H1 (cell line): ENCODE measurements at regions not wholly inside any gene's neighbourhood (a gene's known extent, or its start where the extent isn't known, plus 50 kb on each side); places are given as distances from the start of the nearest gene placed in this dataset.

Experiments used
- CTCF ChIA-PET: fragments of 300-600 bp; sonication (Branson Sonifier 250); formaldehyde crosslinking; loops from one replicate; lab custom pipeline; 2021; ENCODE audit not compliant: partially characterized antibody; lab: Charles Lee
- POLR2A ChIA-PET: fragments of 300-600 bp; sonication (Branson Sonifier 250); formaldehyde crosslinking; loops from one replicate; lab custom pipeline; 2021; ENCODE audit warnings: inconsistent platforms; ENCODE audit not compliant: partially characterized antibody; lab: Charles Lee
- DNase-seq, 2 experiments: peaks; one replicate each; pipeline versions ENCODE4 v3.0.0 to v3.0.0-alpha.2; 2010 to 2022; ENCODE audit warnings: low spot score in 2 of 2, low read depth in 1 of 2, mixed read lengths in 1 of 2
- FAIRE-seq: peaks from 2 replicates; lab custom pipeline; 2011; peaks lifted over from hg19 to GRCh38; lab: Jason Lieb, UNC
- H2AFZ ChIP-seq: 2 replicates; pipeline ENCODE4 v1.8.1; 2012; ENCODE audit warnings: low read length, inconsistent platforms
- H2AK5ac ChIP-seq: 2 replicates; pipeline ENCODE4 v1.6.1; 2013; ENCODE audit warnings: low read depth, low read length
- H2BK120ac ChIP-seq: replicated peaks from 2 replicates; pipeline ENCODE3; 2013; ENCODE audit warnings: low read depth, low read length, inconsistent platforms
- H2BK12ac ChIP-seq: 2 replicates; pipeline ENCODE4 v1.6.1; 2013; ENCODE audit warnings: low read depth, low read length
- H2BK15ac ChIP-seq: 2 replicates; pipeline ENCODE4 v1.6.1; 2013; ENCODE audit warnings: low read length
- H2BK20ac ChIP-seq: 2 replicates; pipeline ENCODE4 v1.6.1; 2013; ENCODE audit warnings: low read length
- H2BK5ac ChIP-seq: 2 replicates; pipeline ENCODE4 v1.6.1; 2013; ENCODE audit warnings: low read depth, low read length
- H3K14ac ChIP-seq: 2 replicates; pipeline ENCODE4 v1.6.1; 2013; ENCODE audit warnings: inconsistent platforms; ENCODE audit not compliant: insufficient read length
- H3K18ac ChIP-seq: 2 replicates; pipeline ENCODE4 v1.6.1; 2013; ENCODE audit warnings: low read length; ENCODE audit errors: extremely low read depth
- H3K23ac ChIP-seq: 2 replicates; pipeline ENCODE4 v1.6.1; 2013; ENCODE audit warnings: inconsistent platforms; ENCODE audit not compliant: insufficient read length
- H3K23me2 ChIP-seq: 2 replicates; pipeline ENCODE4 v1.6.1; 2013; ENCODE audit warnings: low read depth, low read length
- H3K27ac ChIP-seq: 2 replicates; pipeline ENCODE4 v1.6.1; 2011; ENCODE audit warnings: low read depth, low read length, inconsistent platforms
- H3K27me3 ChIP-seq, 4 experiments: replicated peaks in 1 of 4; 1 replicate in 1 of 4; 2 replicates in 3 of 4; pipeline versions ENCODE4 v1.6.1 to v1.8.1; 2011 to 2013; ENCODE audit warnings: low read length in 3 of 4, mild to moderate bottlenecking in 3 of 4, inconsistent platforms in 2 of 4, mixed read lengths in 2 of 4, moderate library complexity in 1 of 4; ENCODE audit not compliant: control insufficient read depth in 3 of 4, insufficient read depth in 3 of 4; ENCODE audit errors: extremely low read depth in 1 of 4
- H3K36me3 ChIP-seq, 4 experiments: 2 replicates each; pipeline versions ENCODE4 v1.6.1 to v1.8.1; 2011 to 2013; ENCODE audit warnings: mild to moderate bottlenecking in 4 of 4, low read length in 3 of 4, moderate library complexity in 2 of 4, control low read depth in 1 of 4, inconsistent platforms in 1 of 4; ENCODE audit not compliant: insufficient read depth in 4 of 4, control insufficient read depth in 2 of 4
- H3K4ac ChIP-seq: replicated peaks from 2 replicates; pipeline ENCODE3; 2013; ENCODE audit warnings: low read length, low read depth, mixed read lengths, inconsistent platforms; ENCODE audit not compliant: insufficient read length
- H3K4me1 ChIP-seq, 4 experiments: replicated peaks in 1 of 4; 1 replicate in 1 of 4; 2 replicates in 3 of 4; pipeline versions ENCODE4 v1.6.1 to v1.8.1; 2011 to 2013; ENCODE audit warnings: low read length in 3 of 4, inconsistent platforms in 2 of 4, mixed read lengths in 1 of 4; ENCODE audit not compliant: insufficient read depth in 4 of 4, control insufficient read depth in 3 of 4
- H3K4me2 ChIP-seq, 2 experiments: 2 replicates each; pipeline versions ENCODE4 v1.6.1 to v1.8.1; 2011 to 2013; ENCODE audit warnings: low read depth in 2 of 2, low read length in 2 of 2, control low read depth in 1 of 2, inconsistent platforms in 1 of 2, mild to moderate bottlenecking in 1 of 2; ENCODE audit not compliant: insufficient read depth in 1 of 2
- H3K4me3 ChIP-seq, 4 experiments: fragments of 200-600, 300-600 bp in 1 of 4; sonication (generic), shearing (Covaris generic), sonication (Bioruptor Twin) in 1 of 4; 2 replicates each; pipeline versions ENCODE4 v1.5.1 to v1.8.1; 2011 to 2016; ENCODE audit warnings: low read length in 4 of 4, low read depth in 3 of 4, control low read depth in 2 of 4, inconsistent platforms in 2 of 4, mild to moderate bottlenecking in 2 of 4, mixed read lengths in 1 of 4, moderate library complexity in 1 of 4; ENCODE audit not compliant: insufficient read depth in 2 of 4; ENCODE audit errors: extremely low read depth in 1 of 4
- H3K56ac ChIP-seq: replicated peaks from 2 replicates; pipeline ENCODE3; 2013; ENCODE audit warnings: low read depth, mild to moderate bottlenecking, mixed read lengths, low read length, inconsistent platforms; ENCODE audit not compliant: insufficient read length
- H3K79me1 ChIP-seq: 2 replicates; pipeline ENCODE4 v1.6.1; 2013; ENCODE audit warnings: low read depth, low read length, control low read depth
- H3K79me2 ChIP-seq, 2 experiments: 2 replicates each; pipeline versions ENCODE4 v1.6.1 to v1.8.1; 2012 to 2013; ENCODE audit warnings: low read length in 2 of 2, mild to moderate bottlenecking in 2 of 2, inconsistent platforms in 1 of 2; ENCODE audit not compliant: insufficient read depth in 2 of 2, control insufficient read depth in 1 of 2
- H3K9ac ChIP-seq, 4 experiments: replicated peaks in 1 of 4; 1 replicate in 1 of 4; 2 replicates in 3 of 4; pipeline versions ENCODE4 v1.6.1 to v1.8.1; 2011 to 2013; ENCODE audit warnings: low read depth in 3 of 4, low read length in 3 of 4, control low read depth in 2 of 4, mild to moderate bottlenecking in 2 of 4, moderate library complexity in 2 of 4, inconsistent platforms in 1 of 4; ENCODE audit errors: extremely low read depth in 1 of 4
- H3K9me3 ChIP-seq, 2 experiments: 2 replicates each; pipeline versions ENCODE4 v1.6.1 to v1.8.1; 2012 to 2013; ENCODE audit warnings: mild to moderate bottlenecking in 2 of 2, moderate library complexity in 2 of 2, control low read depth in 1 of 2, inconsistent platforms in 1 of 2, low read depth in 1 of 2, low read length in 1 of 2, mixed read lengths in 1 of 2; ENCODE audit not compliant: insufficient read depth in 2 of 2
- H4K20me1 ChIP-seq, 2 experiments: replicated peaks in 1 of 2; 2 replicates each; pipeline versions ENCODE3 to v1.8.1; 2011 to 2013; ENCODE audit warnings: inconsistent platforms in 2 of 2, low read length in 2 of 2, mild to moderate bottlenecking in 1 of 2; ENCODE audit not compliant: insufficient read depth in 2 of 2, control insufficient read depth in 1 of 2
- H4K5ac ChIP-seq: 2 replicates; pipeline ENCODE4 v1.6.1; 2013; ENCODE audit warnings: low read length, low read depth, mixed read lengths, inconsistent platforms; ENCODE audit not compliant: insufficient read length
- H4K8ac ChIP-seq: 2 replicates; pipeline ENCODE4 v1.8.0; 2013; ENCODE audit warnings: mild to moderate bottlenecking, moderate library complexity, low read length, inconsistent platforms; ENCODE audit not compliant: insufficient read depth; ENCODE audit errors: extremely low read depth
- H4K91ac ChIP-seq: replicated peaks from 2 replicates; pipeline ENCODE3; 2013; ENCODE audit warnings: low read length, mixed read lengths, inconsistent platforms; ENCODE audit not compliant: insufficient read length
- EP300 ChIP-seq, 2 experiments: IDR thresholded peaks; 1 replicate in 1 of 2; 2 replicates in 1 of 2; pipeline ENCODE4 v1.6.1; 2011 to 2012; ENCODE audit warnings: low read depth in 2 of 2, low read length in 2 of 2, mild to moderate bottlenecking in 2 of 2, borderline replicate concordance in 1 of 2, inconsistent platforms in 1 of 2, moderate library complexity in 1 of 2
- HDAC6 ChIP-seq: IDR thresholded peaks from one replicate; pipeline ENCODE4 v1.7.1; 2012; ENCODE audit warnings: low read depth, mild to moderate bottlenecking, inconsistent platforms, low read length, moderate library complexity
- KDM1A ChIP-seq: fragments of 200-600, 300-600 bp; sonication (generic); IDR thresholded peaks from 2 replicates; pipeline ENCODE4 v1.7.1; 2016; ENCODE audit warnings: mild to moderate bottlenecking, low read length, borderline replicate concordance
- POLR2AphosphoS5 ChIP-seq: IDR thresholded peaks from 2 replicates; pipeline ENCODE4 v1.6.1; 2011; ENCODE audit warnings: low read depth, low read length
- SAP30 ChIP-seq: fragments of 300-600 bp; sonication (generic); IDR thresholded peaks from 2 replicates; pipeline ENCODE4 v1.7.1; 2012; ENCODE audit warnings: low read length, moderate library complexity, mild to moderate bottlenecking, inconsistent platforms; ENCODE audit not compliant: insufficient read depth, insufficient replicate concordance
- SP1 ChIP-seq: IDR thresholded peaks from 2 replicates; pipeline ENCODE4 v1.6.1; 2011; ENCODE audit warnings: low read depth, low read length
- WGBS, 2 experiments: shearing (Covaris generic) in 1 of 2; methylation state at CpG; one replicate each; pipeline versions ENCODE4 v1.1.6 to v1.1.7; 2013 to 2015; ENCODE audit warnings: low lambda C conversion rate in 2 of 2, mixed read lengths in 2 of 2, inconsistent platforms in 1 of 2, low coverage in 1 of 2, missing lambda C conversion rate in 1 of 2; ENCODE audit not compliant: insufficient replicate concordance in 2 of 2, insufficient coverage in 1 of 2, insufficient read length in 1 of 2; ENCODE audit errors: extremely low coverage in 1 of 2, missing lambda C conversion rate in 1 of 2; 5-methylcytosine and 5-hydroxymethylcytosine counted together

- no peak for FAIRE-seq
- WGBS, 2 experiments, result 93% methylated on average over 1 of the region's 1 CpG; no CpG with 5 or more reads in 1 of the 2 experiments
- no peak for DNase-seq
- TF ChIP-seq KDM1A (no peak), POLR2AphosphoS5 (no peak), EP300 (IDR thresholded peaks at IDR 0.05; ENCODE audit: borderline replicate concordance in 1 of 2, low read depth in 2 of 2, low read length in 2 of 2) (no peak), SP1 (no peak), SAP30 (no peak), HDAC6 (no peak)
These were observed 89.6 kb upstream of the IVNS1ABP start for GRCh38 chr1:185406691-185407009.

More at GRCh38 chr1:185406691-185407009, 89.6 kb upstream of the IVNS1ABP start:
- Histone ChIP-seq H3K27me3 (no peaks in the 10 kb centered on the region), H2BK5ac (no peak overlapping the region), H2AFZ (no peak overlapping the region), H4K20me1 (no peaks in the 10 kb centered on the region), H3K27ac (no peak overlapping the region), H3K9me3 (peaks cover 0 to 3% of the 10 kb centered on the region in 2 experiments; a peak in 1 of 4 replicates), H3K4me3 (no peak overlapping the region), H3K14ac (no peak overlapping the region), H3K4me1 (0 out of 7 replicates have a peak, but pooled peaks cover 0 to 5% (median 0%) of the 10 kb centered on the region in 4 experiments), H3K79me1 (no peaks in the 10 kb centered on the region), H2AK5ac (no peak overlapping the region), H3K4me2 (no peak overlapping the region), H2BK12ac (no peak overlapping the region), H3K9ac (no peak overlapping the region), H2BK20ac (no peak overlapping the region; the same call in 1 of the 2 replicates), H3K36me3 (no peaks in the 10 kb centered on the region), H3K18ac (no peak overlapping the region), H4K8ac (no peak overlapping the region), H3K23me2 (no peaks in the 10 kb centered on the region; the same call in 1 of the 2 replicates), H3K56ac (no peak overlapping the region), H3K4ac (no peak overlapping the region), H3K79me2 (no peaks in the 10 kb centered on the region), H4K91ac (no peak overlapping the region), H4K5ac (no peak overlapping the region), H3K23ac (no peak overlapping the region), H2BK120ac (no peak overlapping the region), H2BK15ac (no peak overlapping the region)
- CTCF ChIA-PET, result interaction anchor here (0.9 to 1.5 kb wide), 2 partner anchors 9 to 169 kb away, joined by 3 to 5 read pairs; no protein-coding TSS in a partner anchor
- POLR2A ChIA-PET, result interaction anchor here (0.8 kb wide), 1 partner anchor 89 kb away, joined by 3 read pairs; the partner anchor contains the start of gene IVNS1ABP
